ENCODE measurements at regions not wholly inside any gene's neighbourhood (a gene's known extent, or its start where the extent isn't known, plus 50 kb on each side); places are given as distances from the start of the nearest gene placed in this dataset.

DNA sequence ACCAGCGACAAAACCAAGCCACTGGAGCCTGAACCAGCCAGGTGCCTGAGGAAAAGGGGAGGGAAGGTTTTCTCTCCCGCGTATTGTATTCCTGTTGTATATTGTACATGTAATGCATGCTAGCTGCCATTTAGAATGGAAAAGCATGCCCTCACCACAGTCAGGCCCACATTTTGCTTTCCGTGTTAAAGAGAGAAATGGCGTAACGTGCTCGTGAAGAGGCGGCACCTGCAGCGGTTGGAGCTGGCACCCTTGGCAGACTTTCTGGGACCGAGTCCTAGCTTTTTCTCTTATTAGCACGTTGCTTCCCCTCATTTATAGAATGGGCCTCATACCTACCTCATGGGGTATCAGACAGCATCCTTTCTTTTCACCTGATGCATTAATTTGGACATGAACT lies 135.3 kb upstream of the IRF2BP2 start:
- no peak for DNase-seq

DNA sequence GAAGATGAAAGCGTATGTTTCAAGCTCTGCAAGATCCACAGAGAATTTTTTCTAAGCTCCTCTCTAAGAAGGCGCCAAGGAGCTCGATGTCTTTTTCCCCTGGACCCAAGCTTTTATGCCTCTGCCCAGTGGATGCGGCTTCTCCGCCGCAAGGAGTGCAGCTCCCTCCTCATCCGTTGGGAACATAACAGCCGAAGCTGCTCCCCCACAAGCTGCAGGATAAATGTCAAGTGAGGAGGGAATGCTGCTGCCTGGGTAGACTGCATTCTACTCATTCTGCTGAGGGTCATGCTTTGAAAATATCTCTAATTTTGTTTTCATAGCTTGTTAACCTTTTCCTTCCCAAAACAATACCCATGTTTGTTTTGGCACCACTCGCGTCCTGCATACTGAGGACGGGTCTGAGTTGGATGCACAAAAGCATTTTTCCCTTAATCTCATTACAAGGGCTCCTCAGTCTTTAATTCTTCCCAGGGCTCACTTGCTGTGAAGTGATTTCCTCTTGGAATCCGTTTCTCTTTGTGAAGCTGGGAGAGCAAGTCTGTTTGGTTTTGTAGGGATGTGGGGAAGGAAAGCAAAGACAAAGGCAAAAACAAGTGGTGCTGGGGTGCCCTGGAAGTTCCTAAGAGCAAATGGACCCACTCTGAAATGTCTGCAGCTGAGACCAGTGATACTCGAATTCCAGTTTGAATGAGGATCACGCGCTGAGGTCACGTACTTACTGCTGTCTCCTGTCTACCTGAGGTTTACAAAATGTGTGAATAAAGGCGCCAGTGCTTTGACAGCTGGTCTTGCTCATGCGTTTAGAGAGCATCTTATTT lies 134.0 kb upstream of the IRF2BP2 start:
- DNase-seq = no peak

DNA sequence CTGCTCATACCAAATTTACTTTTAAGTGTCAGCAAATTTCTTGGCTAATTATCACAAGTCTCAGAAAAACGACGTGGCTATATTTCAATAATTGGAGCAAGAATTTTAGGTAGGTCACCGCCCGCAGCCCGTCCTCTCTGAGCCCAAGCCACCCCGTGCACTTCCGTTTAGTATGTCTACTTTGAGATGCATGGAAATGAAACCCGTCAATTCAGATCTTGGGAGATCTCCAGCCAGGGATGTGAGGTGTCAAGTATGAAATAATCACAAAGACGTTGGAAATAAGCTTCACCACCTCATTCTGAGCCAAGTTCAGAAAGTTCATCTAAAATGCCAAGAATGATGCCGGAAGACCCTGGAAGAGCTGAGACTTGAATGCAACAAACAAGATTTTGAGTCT lies 132.6 kb upstream of the IRF2BP2 start:
- DNase-seq = no peak

DNA sequence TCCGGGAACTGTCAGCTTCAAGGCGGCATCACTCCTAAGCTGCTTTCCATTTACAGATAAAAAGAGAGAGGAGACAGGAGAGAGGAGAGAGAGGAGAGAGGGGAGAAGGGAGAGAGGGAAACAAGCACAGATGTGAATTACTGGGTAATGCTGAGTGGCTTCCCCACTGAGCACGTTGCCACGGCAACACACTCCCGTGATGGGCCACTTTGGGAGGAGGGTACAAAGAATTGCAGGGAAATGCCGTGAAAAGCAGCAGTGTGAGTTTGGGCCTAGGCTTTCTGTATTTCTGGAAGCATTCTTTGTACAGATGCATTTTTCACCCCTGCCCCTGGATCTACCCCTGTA lies 128.0 kb upstream of the IRF2BP2 start:
- no peak for DNase-seq

DNA sequence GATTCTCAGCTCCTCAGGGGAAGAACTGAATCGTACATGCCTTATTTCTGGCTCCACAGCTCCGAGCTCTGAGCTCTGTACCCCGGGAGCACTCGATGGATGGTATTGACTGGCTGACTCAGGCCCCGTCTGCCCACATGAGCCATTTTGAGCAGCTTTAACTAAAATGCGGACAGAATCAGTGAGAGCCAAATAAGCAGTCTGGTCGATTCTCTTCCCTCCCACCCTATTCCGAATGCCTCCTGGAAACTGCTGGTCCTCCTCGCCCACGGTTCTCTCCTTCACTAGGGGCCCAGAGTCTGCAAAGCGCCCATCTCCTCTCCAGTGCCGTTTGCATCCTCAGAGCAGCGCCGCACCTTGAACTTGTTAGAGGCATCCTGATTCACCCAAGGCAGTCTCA lies 125.9 kb upstream of the IRF2BP2 start:
- no peak for DNase-seq

DNA sequence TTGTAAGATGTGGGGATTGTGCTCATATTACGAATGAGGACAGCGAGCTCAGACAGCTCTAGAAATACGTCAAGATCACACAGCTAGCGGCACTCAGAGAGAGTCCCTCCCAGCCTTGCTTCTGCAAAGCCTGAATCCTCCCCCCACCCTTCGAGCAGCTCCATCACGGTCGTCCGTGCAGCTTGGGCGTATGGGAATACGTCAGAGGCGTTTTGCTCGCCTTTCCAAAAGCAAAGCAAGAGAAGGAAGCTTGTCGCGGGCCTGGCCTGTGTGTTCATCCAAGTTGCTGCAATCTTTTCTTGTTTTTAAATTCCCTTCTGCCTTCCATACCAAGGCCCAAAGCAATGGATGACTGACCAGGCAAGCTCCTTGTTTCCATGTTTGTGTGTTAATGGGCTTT lies 125.5 kb upstream of the IRF2BP2 start:
- DNase-seq = no peak

DNA sequence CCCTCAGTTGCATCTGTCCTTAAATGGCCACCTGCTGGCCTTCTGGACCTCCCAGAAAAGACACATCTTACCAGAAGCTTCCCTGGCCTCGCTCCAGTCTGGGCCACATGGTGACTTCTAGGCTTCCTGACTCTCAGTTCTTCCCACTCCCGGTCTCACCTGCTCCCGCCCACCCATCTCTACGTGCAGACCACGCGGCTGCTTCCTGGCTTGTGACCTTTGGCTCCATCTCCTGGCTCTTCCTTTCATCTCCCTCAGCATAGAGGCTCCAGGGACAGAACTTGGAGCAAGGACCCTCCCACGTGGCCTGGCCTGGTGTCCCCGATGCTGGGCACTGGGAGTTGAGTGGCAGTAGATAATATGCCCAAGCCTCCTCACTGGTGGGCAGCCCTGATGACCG lies 124.9 kb upstream of the IRF2BP2 start:
- no peak for DNase-seq

DNA sequence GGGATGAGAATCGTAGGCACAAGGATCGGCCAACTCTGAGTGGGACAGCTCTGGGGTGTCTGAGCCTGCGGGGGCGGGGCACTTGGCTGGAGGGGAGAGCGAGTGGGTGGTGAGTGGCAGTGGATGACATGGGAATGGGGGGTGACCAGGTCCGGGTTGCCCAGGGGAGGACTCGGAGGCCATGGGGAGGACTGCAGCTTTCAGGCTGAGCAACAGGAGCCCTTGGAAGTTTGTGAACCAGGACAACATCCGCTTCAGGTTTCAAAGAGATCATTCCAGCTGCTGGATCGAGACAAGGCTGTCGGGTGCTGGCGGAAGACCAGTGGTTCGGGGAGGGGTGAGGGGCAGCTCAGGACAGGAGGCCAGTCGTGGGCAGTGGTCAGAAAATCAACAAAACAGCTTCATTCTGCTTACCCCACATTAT lies 124.4 kb upstream of the IRF2BP2 start:
- DNase-seq = no peak

DNA sequence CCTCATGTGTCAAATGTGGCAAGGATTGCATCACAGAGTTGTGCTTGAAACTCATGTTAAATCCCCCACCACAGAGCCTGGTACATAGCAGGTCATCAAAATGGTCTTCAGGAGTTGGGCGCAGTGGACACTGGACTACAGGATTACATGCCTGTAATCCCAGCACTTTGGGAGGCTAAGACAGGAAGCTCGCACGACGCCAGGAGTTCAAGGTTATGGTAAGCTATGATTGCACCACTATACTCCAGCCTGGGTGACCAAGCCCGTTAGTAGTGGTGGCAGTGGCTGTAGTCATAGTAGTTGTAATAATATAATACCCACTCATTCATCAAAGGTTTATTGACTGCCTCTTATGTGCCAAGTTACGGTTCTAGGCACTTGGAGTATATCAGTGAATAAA lies 123.4 kb upstream of the IRF2BP2 start:
- DNase-seq = no peak

DNA sequence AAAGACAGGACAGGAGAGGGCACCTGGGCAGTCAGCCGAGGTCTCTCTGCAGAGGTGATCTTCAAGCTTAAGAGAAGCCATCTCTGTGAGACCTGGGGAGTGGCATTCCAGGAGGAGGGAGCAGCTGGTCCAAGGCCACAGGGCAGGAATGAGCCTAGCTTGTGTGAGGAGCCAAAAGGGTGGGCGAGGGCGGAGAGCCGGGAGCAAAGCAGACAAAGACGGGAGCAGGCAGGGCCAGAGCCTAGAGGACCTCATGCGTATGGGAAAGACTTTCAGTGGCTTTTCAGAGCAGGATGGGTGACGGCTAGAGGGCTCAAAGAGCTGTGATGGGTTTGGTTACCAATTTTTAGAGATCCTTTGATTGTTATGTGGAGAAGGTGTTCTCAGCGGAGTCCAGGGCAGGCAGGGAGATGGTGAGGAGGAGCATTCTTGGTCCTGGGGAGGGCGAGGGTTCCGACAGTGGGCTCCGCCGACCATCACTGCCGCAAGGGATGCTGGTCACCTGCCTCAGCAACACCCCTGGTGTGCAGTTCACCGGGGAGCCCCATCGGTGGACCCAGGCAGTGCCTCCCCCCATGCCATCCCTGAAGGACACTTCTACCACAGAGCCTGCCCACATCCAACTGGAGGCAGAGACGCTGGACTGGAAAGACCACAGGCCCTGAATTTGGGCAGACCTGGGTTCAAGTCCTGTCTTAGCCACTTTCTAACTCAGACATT lies 122.9 kb upstream of the IRF2BP2 start:
- no peak for DNase-seq

DNA sequence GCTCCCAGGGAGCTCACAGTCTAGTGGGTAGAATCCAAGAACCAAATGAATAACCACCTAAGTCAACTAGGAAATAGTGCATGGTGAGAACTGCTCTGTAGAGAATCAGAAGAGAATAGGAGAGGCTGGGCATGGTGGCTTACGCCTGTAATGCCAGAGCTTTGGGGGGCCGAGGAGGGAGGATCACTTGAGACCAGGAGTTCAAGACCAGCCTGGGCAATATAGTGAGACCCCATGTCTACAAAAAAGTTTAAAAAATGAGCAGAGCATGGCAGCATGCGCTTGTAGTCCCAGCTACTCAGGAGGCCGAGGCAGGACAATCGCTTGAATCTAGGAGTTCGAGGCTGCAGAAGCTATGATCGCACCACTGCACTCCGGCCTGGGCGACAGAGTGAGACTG lies 122.3 kb upstream of the IRF2BP2 start:
- no peak for DNase-seq

DNA sequence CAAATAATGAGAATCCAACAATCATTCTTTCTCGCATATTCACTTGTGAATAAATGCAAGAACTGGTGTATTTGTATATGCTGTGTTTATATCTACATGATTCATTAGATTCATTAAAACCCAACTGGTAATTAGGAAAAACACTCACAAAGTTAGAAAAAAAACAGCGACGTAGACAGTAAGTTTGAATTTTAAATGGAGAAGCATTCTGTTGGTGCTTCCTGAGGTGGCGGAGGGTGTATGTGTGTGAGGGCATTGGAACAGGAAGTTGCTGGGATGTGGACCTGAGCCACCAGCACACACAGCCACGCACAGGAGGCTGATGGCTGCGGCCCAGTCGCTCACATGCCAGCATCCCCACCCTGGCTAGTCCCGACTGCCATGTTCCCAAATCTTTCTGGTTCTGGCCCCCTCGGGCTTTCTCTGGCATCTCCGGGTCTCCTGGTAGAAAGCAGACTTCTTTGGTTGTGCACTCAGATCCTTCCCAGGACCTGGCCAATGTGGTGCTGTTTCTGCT lies 121.6 kb upstream of the IRF2BP2 start:
- no peak for DNase-seq

DNA sequence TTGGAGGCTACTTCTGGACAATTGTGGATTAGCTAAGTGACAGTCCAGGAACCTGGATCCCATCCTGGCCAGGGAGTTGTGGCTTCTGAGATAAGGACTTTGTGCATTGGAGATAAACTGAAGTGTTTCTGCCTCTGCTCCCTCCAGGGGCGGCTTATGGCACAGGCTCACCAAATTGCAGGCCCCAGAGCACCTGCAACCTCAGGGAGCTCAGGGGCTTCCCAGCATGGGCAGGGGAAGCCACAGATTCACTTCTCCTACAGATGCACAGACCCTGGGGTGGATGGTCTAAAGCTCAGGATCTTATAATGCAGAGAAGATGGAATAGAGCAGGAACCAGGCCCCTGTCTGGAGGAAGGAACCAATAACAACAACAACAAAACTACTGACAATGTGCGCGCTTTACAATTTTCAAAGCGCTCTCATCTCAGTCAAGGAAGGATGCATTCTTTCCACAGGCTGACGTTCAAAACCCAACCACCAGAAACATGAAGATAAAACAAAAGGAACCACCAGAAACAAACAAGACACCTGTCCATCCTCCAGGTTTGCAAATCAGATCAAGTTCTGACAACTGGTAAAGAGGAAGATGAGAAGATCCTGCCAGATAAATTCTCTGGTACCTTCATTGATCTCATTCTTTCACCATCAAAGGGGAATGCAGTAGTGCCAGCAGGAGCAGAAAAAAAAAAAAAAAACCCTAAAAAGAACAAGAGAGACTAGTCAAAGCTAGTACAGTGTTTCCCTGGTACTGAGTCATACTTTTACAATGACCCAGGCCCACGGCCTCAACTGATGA lies 121.0 kb upstream of the IRF2BP2 start:
- DNase-seq = no peak

DNA sequence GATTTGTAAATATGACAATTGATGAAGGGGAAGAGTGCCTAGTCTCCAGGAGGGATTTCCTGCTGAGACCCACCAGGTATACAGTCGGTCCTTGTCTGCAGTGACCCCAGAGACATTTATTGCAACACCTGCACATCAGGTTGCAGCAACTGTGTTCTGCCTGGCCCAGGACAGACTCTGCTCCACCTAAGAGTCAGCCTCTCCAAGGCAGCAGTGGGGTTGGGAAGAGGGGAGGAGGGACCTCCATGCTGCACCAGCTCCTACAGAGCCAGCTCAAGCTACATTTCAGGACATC lies 120.4 kb upstream of the IRF2BP2 start:
- DNase-seq = no peak

DNA sequence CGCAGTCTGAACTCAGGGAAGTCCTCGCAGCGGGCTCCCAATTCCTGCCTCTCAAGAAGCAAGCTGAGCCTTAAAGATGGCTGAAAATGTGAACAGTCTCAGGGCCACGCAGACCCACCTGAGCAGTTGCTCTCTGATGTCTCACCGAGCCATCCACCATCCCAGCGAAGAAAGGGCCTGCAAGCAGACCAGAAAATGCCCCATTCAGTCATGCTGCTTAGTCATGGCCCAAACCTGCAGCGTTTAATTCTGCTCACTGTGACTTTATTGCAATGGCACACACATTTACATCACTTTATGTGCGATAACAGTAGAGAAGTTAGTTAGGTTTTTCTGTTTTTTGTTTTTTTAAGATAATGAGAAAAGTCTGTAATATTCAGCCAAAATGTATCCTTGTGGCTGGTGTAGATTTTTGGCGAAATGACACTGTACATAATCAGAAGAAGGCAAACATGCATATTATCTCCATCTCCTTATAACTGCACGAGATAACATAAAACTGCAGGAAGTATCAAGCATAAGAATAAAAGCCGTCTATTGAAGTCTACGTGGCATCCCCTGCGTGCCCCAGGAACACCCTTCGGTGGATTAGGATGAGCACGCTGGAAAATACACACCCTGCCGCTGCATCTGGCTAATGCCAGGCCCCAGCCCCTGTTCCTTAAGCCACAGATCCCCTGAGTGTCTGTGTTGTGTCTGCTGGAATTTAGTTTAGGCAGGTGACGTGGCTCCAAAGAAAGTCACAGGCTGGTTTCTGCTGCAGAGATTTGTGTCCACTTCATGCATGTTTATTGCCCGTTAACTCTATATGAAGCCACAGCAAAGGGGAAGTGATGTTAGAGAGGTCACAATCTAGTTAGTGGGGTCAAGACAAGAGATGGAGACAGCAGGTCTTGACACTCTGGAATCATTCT lies 119.8 kb upstream of the IRF2BP2 start:
- no peak for DNase-seq

DNA sequence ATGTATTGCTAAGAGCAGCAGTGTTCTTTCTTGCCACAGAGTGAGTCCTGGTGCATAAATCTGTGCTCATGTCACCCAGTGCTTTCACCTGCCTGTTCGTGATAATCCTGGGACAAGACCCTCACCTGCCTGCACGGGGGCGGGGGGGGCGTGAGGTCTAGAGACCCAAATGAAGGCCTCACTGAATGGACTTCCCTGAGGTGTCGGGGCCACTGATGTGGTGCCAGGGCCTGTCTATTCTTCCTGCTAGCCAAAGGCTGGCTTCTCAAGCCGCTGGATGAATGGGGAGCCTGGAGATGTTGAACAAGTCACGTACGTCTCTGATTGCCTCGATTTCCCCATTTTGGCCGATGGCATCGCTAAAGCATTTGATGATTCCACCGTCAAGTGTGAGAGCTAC lies 118.8 kb upstream of the IRF2BP2 start:
- DNase-seq = no peak

DNA sequence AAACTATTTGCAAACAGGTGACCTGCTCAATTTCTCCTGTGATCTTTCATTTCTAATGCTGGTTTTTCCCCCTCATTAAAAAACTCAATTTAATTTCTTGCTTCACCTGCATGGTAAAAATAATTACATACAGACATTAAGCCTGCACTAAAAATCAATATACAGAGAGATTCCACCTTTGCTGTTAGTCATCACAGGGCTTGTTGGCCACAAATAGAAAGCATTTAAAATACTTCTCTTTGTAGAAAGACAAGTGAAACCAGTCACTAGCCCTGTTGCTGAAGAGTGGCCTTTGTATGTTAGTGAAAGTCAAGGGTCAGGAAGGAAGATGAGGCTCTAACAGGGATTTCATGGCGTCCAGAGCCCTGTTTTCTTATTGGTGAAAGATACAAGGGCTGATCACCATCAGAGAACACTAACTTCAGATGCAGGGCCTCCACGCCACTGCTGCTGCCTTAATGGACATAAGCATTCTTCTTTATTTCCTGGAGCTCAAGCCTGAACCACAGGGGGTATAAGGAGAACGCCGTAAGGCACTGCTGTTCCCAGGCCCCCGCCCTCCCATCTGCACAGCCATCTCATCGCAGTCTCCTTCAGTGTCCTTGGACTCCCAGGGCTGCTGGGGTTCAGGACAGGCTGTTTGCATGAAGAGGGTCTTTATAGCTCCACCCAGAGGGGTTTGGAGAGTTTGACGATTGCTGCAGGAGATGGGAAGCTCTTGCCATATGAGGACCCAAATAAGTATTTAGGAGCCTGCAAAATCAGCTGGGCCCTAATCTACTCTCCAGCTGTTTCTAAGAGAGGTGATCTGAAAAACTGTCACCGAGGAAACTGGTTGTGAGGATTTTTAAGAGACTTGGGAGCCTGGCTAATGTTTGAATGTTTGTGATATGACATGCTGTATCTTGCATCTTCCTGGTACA lies 117.3 kb upstream of the IRF2BP2 start:
- no peak for DNase-seq

DNA sequence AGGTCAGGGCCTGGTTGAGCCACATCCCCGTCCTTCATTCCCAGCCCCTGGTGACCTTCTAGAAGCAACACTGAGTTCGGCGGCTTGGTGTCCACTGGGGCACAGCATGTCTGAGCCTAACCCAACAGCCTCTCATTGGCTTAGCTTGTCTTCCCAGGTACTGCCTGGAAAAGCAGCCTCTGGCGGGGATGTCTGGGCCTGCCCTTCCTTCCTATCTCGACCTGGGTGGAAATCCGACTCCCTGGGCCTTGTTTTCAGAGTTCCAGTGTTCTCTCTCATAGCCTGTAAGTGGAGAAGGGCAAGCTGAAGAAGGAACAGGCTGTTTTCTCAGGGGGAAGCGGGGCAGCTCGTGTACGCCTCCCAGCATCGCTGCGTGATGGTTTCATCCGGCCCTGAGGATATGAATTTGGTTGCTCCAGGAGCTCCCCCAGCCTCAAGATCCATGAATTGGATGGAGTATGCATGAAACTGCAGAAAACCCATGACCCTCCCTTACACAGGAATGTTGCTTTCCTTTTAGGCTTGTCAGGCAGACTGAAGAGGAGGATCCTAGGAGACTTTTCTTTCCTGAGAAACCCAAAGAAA lies 116.5 kb upstream of the IRF2BP2 start:
- no peak for DNase-seq

DNA sequence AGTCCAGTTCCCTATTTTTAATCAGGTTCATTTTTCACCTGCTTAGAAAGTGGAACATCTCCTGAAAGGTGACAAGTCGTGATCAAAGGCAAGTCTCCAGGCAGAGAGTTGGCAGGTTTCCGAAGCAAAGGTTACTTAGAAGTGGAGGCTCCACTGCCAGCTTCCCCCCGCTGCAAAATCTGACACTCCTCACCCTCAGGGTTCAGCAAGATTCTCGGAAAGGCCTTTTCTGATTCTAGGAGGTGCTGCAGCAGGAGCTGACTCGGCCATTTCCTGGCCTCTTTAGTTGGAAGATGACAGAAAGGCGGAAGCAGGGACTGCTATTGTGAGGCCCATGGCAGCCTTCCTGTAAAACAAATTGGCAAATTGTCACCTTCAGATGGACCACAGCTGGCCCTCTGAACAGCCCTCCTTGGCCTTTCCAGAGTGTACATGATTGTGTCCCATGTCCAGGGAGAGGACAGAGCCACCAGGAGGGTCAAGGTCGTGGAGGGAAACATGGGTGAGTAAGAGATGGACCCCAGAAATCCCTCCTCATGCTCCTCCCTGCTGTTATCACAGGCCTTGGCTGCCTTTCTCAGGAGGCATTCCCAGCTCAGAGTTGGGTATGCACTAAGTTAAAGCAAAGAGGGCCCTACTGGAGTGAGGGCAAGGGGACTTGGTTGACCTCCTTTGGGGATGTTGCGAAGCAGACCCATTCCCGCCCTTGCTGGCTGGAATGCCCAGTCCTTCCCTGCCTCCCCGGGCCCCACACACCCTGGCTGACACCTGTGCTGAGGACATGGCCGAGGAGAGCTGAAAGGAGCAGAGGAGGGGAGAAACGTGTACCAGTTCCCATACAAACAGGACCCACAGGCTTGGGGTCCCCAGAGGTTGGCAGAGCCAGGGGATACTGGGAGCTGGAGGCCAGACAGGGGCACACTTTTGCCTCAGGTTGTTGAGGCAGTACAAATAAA lies 115.5 kb upstream of the IRF2BP2 start:
- no peak for DNase-seq
